Medulla oblongata (tissue), 1 donor: ENCODE measurements at regions not wholly inside any gene's neighbourhood (a gene's known extent, or its start where the extent isn't known, plus 50 kb on each side); places are given as distances from the start of the nearest gene placed in this dataset.

Experiments used
- DNase-seq: peaks from one replicate; pipeline ENCODE4 v3.0.0-alpha.2; 2015; ENCODE audit errors: extremely low spot score

DNA sequence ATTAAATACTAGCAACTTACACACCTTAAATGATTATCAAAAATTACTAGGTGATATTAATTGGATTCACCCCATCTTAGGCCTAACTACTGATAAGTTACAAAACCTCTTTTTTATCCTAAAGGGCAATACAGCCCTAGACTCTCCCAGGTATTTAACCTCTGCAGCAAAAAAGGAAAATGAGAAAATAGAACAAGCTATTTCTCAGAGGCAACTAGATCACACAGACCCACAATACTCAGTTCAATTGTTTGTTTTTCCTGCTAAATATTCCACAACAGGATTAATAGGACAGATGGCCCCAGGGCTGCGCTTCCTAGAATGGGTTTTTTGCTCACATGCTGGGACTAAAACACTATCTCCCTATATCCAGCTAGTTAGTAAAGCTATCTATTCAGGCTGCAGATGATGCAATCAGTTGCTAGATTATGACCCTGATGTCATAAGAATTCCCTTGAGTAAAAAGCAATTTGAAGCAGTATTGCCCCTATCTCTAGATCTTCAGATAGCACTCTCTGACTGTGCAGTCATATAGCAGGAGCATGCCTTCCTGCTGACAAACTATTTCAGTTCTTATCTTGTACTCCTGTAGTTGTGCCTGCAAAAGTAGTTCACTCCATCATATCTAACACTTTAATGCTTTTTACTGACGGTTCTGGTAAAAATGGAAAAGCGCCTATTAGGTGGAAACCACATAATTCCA is 1595.5 kb upstream of the TENM4 start:
- DNase-seq: no peak

DNA sequence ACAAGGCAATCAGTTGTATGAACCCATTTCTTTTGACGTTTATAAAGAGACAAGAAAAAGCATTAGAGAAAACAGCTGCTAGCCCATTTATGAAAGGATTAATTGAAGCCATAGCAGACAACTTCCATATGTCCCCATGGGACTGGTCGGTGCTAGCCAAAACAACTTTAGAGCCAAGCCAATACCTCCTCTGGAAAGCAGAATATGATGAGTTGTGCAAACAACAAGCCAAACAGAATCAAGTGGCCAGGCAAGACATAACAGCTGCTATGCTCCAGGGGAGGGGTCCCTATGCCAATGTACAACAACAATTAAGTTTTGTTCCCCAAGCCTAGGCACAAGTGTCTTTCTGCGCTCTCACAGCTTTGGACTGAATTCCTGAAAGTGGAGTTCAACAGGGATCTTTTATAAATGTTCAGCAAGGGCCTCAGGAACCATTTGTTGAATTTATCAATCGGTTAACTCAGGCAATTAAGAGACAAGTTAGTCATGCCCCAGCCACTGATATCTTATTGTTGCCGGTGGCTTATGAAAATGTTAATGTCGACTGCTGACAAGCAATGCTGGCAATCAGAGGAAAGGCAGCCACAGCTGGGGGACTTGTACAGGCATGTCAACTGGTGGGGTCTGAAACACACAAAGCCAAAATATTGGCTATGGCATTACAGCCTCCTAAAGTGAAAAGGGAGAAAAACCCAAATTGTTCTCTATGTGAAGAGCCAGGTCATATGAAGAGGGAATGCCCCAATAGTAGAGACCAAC is 1593.1 kb upstream of the TENM4 start:
- DNase-seq: no peak

- DNase-seq: no peak
Observed at GRCh38 chr11:81032906-81033305, 1592.1 kb upstream of the TENM4 start.

DNA sequence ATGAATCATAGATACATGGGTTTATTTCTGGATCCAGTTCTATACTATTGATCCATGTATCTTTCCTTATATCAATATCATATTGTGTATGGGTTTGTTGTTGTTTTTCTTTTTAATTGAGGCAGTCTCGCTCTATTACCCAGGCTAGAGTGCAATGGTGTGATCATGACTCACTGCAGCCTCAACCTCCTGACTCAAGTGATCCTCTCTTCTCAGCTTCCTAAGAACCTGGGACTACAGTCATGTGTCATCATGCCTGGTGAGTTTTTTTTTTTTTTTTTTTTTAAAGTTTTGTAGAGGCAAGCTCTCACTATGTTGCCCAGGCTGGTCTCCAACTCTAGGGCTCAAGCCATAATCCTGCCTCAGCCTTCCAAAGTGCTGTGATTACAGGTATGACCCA is 1589.4 kb upstream of the TENM4 start:
- no peak for DNase-seq

DNA sequence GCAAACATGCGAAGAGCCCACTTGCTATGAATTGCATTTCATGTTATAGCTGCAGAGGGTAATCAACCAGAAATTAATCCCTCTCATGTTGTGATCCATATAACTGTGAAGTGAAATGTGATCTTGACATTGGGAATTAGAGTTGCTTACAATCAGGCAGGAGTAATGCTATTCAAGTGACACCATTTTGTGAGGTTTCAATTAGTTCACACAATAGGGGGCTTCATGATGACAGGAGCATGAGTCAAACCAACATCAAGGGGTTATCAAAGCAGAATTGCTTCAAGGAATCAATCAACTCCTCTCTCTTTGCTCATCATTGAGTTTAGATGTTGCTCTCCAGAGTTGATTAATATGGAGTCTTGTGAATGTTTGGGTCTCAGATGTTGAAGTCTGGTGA is 1585.2 kb upstream of the TENM4 start:
- no peak for DNase-seq

GRCh38 chr11:81022057-81022456 is 1581.2 kb upstream of the TENM4 start:
- DNase-seq: no peak

DNA sequence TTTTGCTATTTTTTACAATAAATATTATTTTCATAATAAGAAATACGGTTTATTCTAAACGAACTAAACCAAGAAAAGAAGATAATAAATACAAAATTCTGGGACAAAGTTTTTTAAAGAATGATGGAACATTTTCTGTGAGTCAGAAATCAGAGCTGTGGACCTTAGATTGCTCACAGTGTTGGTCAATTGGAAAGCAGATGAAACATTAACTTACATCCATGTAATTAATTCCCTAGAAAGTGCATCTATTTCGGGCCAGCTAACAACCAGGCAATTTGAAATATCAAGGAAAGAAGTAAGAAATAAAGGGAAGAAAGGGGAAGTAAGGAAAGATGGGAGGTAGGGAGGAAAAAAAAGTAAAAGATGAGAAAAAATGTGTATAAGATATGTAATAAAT is 1569.8 kb upstream of the TENM4 start:
- DNase-seq: no peak

GRCh38 chr11:81007046-81007445 is 1566.2 kb upstream of the TENM4 start:
- peak; percentile 18 for DNase-seq

DNA sequence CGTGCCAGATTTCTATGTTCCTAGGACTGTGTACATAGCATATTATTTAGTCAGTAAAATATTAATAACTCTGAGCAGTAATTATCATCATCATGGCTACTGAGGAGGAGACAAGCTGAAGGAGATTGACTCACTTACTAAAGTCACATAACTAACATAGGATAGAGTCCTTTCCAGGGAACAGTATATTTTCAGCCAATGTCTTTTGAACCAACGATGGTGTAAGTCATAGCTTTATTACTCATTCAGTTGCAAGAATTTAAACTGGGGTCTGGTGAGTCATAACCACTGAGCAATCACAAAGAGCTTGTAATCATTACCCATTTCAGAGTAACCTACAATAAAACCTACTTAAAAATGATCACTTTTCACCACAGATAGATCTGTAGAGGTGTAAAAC is 1564.8 kb upstream of the TENM4 start:
- DNase-seq: no peak

GRCh38 chr11:81004576-81004975 is 1563.7 kb upstream of the TENM4 start:
- DNase-seq: peak; percentile 53

DNA sequence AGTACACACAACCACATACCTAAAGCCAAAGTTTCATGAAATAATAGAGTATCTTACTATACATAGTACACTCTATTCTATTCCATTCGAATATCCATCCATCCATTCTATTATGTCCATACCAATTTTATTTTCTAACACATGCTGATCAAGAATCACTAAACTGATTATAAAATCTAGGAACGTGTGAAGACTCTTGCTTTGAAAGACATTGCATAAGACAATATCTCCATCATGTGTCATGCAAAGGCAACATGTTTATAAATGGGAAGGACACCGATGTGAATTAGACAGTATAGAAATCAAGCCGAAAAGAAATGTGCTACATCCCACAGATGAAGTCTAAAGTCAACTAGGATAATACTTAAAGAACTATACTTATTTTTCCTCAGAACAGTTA is 1561.5 kb upstream of the TENM4 start:
- DNase-seq: no peak

GRCh38 chr11:81000735-81001134 is 1559.9 kb upstream of the TENM4 start:
- no peak for DNase-seq

GRCh38 chr11:81000334-81000733 is 1559.5 kb upstream of the TENM4 start:
- no peak for DNase-seq

- DNase-seq: no peak
Observed at GRCh38 chr11:80995523-80995922, 1554.7 kb upstream of the TENM4 start.

GRCh38 chr11:80993536-80993935 is 1552.7 kb upstream of the TENM4 start:
- no peak for DNase-seq

DNA sequence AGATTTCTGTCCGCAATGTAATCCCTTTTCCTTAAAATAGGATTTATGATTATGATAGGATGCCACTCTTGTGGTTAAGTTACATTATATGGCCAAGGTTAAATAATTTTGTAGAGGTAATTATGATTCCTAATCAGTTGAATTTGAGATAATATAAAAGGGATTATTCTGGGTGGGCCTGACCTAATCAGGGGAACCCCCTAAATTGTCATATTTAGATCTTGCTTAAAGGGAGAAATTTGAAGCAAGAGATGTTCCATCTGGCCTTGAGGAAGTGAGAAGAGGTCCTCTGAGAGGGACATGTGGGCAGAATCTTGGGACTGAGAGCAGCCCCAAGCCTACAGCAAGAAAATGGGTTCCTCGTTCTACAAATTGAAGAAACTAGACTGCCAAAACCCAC is 1550.1 kb upstream of the TENM4 start:
- DNase-seq: no peak

GRCh38 chr11:80987171-80987570 is 1546.3 kb upstream of the TENM4 start:
- no peak for DNase-seq

DNA sequence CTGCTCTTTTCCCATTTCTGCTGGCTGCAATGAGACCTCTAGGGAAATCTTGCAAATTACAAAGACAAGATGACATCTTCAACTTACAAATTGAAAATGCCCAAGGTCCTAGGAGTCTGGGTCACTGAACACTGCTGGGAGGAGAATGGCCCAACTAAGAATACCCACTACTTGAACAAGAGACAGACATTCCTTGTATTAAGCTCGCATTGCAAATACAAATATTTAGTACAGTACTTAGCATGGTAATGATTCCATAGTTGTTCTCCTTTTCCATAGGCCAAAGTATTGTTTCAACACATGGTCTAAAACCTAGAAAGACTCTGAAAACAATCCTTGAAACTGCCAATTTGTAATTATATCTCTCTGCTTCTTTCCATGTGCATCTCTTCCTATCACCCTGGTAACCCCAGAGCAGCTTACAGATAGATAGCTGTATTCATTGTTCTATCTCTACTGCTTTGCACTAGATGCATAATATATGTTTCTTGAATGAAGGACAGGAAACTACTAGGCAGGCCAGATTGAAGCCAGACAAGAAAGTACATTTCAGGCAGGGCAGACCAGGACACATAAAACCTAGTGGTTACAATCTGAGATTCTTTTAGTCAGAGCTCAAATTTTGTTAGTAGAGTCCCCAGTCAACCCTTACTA is 1545.7 kb upstream of the TENM4 start:
- DNase-seq: no peak

DNA sequence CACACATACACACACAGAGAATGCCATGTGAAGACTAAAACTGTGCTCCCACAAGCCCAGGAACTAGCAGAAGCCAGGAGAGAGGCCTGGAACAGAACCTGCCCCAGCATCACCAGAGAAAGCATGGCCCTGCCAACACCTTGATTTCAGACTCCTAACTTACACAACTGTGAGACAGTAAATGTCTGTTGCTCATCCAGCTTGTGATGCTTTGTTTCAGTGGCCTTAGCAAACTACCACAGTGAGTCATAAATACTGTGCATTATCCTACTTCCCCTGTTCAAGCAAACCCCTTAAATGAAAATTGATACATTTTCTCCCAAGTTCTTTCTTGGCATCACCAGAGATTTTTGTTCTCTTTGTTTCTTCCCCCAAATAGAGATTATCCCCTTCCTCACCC is 1539.4 kb upstream of the TENM4 start:
- no peak for DNase-seq

GRCh38 chr11:80973786-80974185 is 1533.0 kb upstream of the TENM4 start:
- no peak for DNase-seq

GRCh38 chr11:80970037-80970436 is 1529.2 kb upstream of the TENM4 start:
- no peak for DNase-seq

DNA sequence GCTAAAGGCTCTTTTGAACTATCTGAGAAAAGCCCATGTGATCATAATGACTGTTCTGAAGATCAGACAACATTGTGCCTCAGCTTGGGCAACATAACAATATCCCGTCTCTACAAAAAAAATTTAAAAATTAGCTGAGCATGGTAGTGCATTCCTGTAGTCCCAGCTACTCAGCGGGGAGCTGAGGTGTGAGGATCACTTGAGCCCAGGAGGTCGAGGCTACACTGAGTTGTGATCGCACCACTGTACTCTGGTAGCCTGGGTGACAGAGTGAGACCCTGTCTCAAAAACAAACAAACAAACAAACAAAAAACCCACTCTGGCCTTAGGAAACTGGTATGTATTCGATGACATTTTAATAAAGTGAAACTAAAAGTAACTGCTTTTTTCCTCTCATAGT is 1526.8 kb upstream of the TENM4 start:
- DNase-seq: no peak
